Mesendoderm (in vitro differentiated cells): ENCODE measurements at regions not wholly inside any gene's neighbourhood (a gene's known extent, or its start where the extent isn't known, plus 50 kb on each side); places are given as distances from the start of the nearest gene placed in this dataset.

Experiments
- DNase-seq: peaks from one replicate; pipeline ENCODE4 v3.0.0; 2013
- H2AK5ac ChIP-seq: 2 replicates; pipeline ENCODE4 v1.6.1; 2013; ENCODE audit warnings: low read length, inconsistent platforms
- H2BK120ac ChIP-seq: 2 replicates; pipeline ENCODE4 v1.6.1; 2013; ENCODE audit warnings: low read depth, mild to moderate bottlenecking, low read length, moderate library complexity, mixed read lengths
- H2BK15ac ChIP-seq: replicated peaks from 2 replicates; pipeline ENCODE4 v1.6.1; 2013; ENCODE audit warnings: low read depth, mild to moderate bottlenecking, moderate library complexity
- H2BK5ac ChIP-seq: 2 replicates; pipeline ENCODE4 v1.6.1; 2013; ENCODE audit warnings: low read length, inconsistent platforms
- H3K18ac ChIP-seq: 2 replicates; pipeline ENCODE4 v1.6.1; 2013; ENCODE audit warnings: mild to moderate bottlenecking, low read length, mixed read lengths
- H3K23ac ChIP-seq: one replicate; pipeline ENCODE4 v1.6.1; 2013; ENCODE audit warnings: low read length
- H3K27ac ChIP-seq: 2 replicates; pipeline ENCODE4 v1.5.1; 2013; ENCODE audit warnings: low read depth, mild to moderate bottlenecking, inconsistent platforms, low read length, moderate library complexity
- H3K27me3 ChIP-seq: 2 replicates; pipeline ENCODE4 v1.6.1; 2013; ENCODE audit warnings: low read length, control low read depth, mild to moderate bottlenecking, inconsistent platforms; ENCODE audit not compliant: insufficient read depth, poor library complexity
- H3K36me3 ChIP-seq: 2 replicates; pipeline ENCODE4 v1.6.1; 2013; ENCODE audit warnings: low read length, inconsistent platforms; ENCODE audit not compliant: control insufficient read depth, insufficient read depth
- H3K4ac ChIP-seq: one replicate; pipeline ENCODE4 v1.6.1; 2013; ENCODE audit warnings: low read depth, mild to moderate bottlenecking, low read length, moderate library complexity
- H3K4me1 ChIP-seq: 2 replicates; pipeline ENCODE4 v1.6.1; 2013; ENCODE audit warnings: low read depth, low read length, inconsistent platforms; ENCODE audit not compliant: control insufficient read depth
- H3K4me2 ChIP-seq: 2 replicates; pipeline ENCODE4 v1.6.1; 2013; ENCODE audit warnings: low read length
- H3K4me3 ChIP-seq: 2 replicates; pipeline ENCODE4 v1.5.1; 2013; ENCODE audit warnings: mild to moderate bottlenecking, low read length
- H3K56ac ChIP-seq: one replicate; pipeline ENCODE4 v1.6.1; 2013; ENCODE audit warnings: low read length
- H3K79me1 ChIP-seq: 2 replicates; pipeline ENCODE4 v1.6.1; 2013; ENCODE audit warnings: low read length, inconsistent platforms
- H3K79me2 ChIP-seq: 2 replicates; pipeline ENCODE4 v1.6.1; 2013; ENCODE audit warnings: mild to moderate bottlenecking, low read length; ENCODE audit not compliant: control insufficient read depth, insufficient read depth
- H3K9ac ChIP-seq: 2 replicates; pipeline ENCODE4 v1.6.1; 2013; ENCODE audit warnings: low read length, inconsistent platforms
- H4K5ac ChIP-seq: one replicate; pipeline ENCODE4 v1.6.1; 2013; ENCODE audit warnings: low read length
- H4K8ac ChIP-seq: one replicate; pipeline ENCODE4 v1.6.1; 2013; ENCODE audit warnings: low read depth, mild to moderate bottlenecking, control low read depth, low read length, moderate library complexity
- WGBS: extraction: QIAGEN DNeasy Blood & Tissue Kit; methylation state at CpG from one replicate; pipeline ENCODE4 v1.1.7; 2013; ENCODE audit warnings: low lambda C conversion rate, missing lambda C conversion rate; ENCODE audit not compliant: insufficient coverage; ENCODE audit errors: extremely low coverage; 5-methylcytosine and 5-hydroxymethylcytosine counted together

DNA sequence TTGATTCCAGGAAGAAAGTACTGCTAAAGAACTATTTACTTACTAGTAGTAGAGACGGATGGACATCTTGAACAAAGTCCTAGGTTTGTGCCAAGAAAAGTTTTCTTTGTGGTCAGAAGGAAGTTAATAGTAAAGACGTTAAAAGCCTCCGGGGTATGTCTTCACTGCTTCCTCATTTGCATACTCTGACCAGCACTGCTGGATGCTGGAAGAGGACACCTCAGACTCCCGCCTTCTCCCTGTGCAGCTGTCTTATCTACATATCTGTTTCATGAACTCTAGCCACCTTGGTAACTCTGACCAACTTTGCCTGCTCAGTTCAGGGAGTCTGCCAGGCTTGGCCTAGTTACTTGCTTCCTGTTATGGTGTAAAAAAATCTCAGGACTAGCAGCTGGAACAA is 1109.1 kb upstream of the MIR17HG start:
- DNase-seq: peak; percentile 51
- no peak overlapping the region for H3K9ac ChIP-seq
- no peak overlapping the region for H3K23ac ChIP-seq
- H3K4me3 ChIP-seq: no peak overlapping the region
- WGBS: no CpG with 5 or more reads among the region's 4 CpGs
- no peak overlapping the region for H3K4ac ChIP-seq
- H3K4me1 ChIP-seq: no peaks in the 10 kb centered on the region
- no peak overlapping the region for H2BK5ac ChIP-seq
- H3K36me3 ChIP-seq: no peaks in the 10 kb centered on the region
- no peaks in the 10 kb centered on the region for H3K27me3 ChIP-seq
- peak overlapping the region; percentile 45 for H2BK120ac ChIP-seq
- no peak overlapping the region for H4K8ac ChIP-seq
- no peak overlapping the region for H3K27ac ChIP-seq
- no peaks in the 10 kb centered on the region for H3K79me1 ChIP-seq
- H2AK5ac ChIP-seq: no peak overlapping the region
- no peaks in the 10 kb centered on the region for H3K79me2 ChIP-seq
- no peak overlapping the region for H4K5ac ChIP-seq
- H2BK15ac ChIP-seq: no peak overlapping the region
- no peak overlapping the region for H3K4me2 ChIP-seq
- no peak overlapping the region for H3K18ac ChIP-seq
- no peak overlapping the region for H3K56ac ChIP-seq

DNA sequence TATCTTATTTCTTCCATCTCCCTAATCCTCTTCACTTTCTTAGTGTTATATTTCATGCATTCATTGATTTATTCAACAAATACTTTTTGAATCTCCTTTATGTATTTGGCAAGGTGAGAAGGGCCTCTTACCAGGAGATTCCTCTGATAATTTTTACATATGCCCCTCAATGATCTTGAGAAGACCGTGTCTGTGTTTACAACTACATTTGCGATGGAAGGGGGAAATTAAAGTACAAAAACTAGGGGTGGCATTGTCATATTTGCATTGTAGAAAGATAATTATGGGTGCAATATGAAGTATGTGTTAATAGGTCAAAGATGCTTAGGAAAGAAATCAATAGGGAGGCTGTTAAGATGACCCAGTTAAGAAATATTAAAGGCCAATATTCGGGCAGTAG is 1108.4 kb upstream of the MIR17HG start:
- no peak overlapping the region for H3K27ac ChIP-seq
- WGBS: no CpG with 5 or more reads among the region's 3 CpGs

DNA sequence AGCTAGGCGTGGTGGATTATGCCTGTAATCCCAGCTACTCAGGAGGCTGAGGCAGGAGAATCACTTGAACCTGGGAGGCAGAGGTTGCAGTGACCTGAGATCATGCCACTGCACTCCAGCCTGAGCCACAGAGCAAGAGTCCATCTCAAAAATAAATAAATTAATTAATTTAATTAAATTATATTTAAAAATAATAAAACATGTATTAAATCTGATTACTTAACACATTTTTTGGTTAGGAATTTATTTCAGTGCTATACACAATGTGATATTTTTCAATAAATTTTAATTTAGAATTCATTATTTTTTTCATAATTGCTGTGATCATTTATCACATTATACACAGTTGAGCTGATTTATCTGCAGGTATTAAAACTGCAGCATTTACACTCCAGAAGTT is 1101.5 kb upstream of the MIR17HG start:
- H2BK5ac ChIP-seq: no peak overlapping the region
- H3K4me1 ChIP-seq: no peaks in the 10 kb centered on the region
- no peaks in the 10 kb centered on the region for H3K27me3 ChIP-seq
- H3K4me2 ChIP-seq: no peak overlapping the region
- no peak overlapping the region for H3K56ac ChIP-seq
- H3K79me1 ChIP-seq: no peaks in the 10 kb centered on the region
- H2BK120ac ChIP-seq: no peak overlapping the region
- no peak overlapping the region for H2BK15ac ChIP-seq
- H4K8ac ChIP-seq: no peak overlapping the region
- H3K18ac ChIP-seq: no peak overlapping the region
- no peak overlapping the region for H3K4me3 ChIP-seq
- no peak overlapping the region for H4K5ac ChIP-seq
- H3K36me3 ChIP-seq: no peaks in the 10 kb centered on the region
- no peak overlapping the region for H3K4ac ChIP-seq
- H3K9ac ChIP-seq: no peak overlapping the region
- H3K79me2 ChIP-seq: no peaks in the 10 kb centered on the region
- no peak overlapping the region for H3K23ac ChIP-seq
- DNase-seq: no peak
- H3K27ac ChIP-seq: no peak overlapping the region
- H2AK5ac ChIP-seq: no peak overlapping the region
- no CpG with 5 or more reads among the region's 1 CpG for WGBS

More for the DNA sequence above, 1108.4 kb upstream of the MIR17HG start:
- Histone ChIP-seq H4K8ac (no peak overlapping the region), H4K5ac (no peak overlapping the region), H3K23ac (no peak overlapping the region), H3K79me1 (no peaks in the 10 kb centered on the region), H2BK5ac (no peak overlapping the region), H2BK120ac (no peak overlapping the region), H2AK5ac (no peak overlapping the region), H3K18ac (no peak overlapping the region), H3K9ac (no peak overlapping the region), H3K4me2 (no peak overlapping the region), H3K79me2 (no peaks in the 10 kb centered on the region), H2BK15ac (no peak overlapping the region), H3K56ac (no peak overlapping the region), H3K27me3 (no peaks in the 10 kb centered on the region), H3K4me1 (no peaks in the 10 kb centered on the region), H3K4ac (no peak overlapping the region), H3K4me3 (no peak overlapping the region), H3K36me3 (no peaks in the 10 kb centered on the region)
- DNase-seq: no peak

DNA sequence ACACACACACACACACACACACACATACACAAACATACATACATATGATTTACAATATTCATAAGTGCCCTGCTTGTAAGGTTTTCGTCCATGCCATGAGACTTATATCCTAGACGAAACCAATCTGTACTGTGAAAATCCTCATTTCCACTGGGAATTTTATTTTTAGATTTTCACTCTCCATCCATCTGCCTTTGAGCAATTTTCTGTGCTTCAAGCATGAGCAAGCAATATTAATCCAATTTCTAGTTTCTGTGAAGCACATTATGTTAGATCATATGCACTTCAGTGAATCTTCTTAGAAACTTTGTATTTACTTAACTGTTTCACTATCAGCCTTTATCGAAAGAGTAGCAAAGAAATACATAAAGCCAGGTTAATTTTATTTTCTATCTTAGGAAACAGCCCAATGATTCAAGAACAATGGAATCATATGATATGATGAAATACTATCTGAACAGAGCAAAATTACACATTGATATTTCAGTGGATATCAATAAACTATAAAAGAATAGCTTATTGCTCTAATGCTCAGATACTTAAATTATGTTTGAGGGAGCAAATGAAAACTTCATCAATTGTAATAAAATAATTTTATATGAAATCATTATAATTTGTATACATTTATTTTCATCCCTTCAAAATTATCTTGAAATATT is 1100.7 kb upstream of the MIR17HG start:
- H3K56ac ChIP-seq: no peak overlapping the region
- no peak overlapping the region for H3K4me2 ChIP-seq
- H3K36me3 ChIP-seq: no peaks in the 10 kb centered on the region
- H3K79me1 ChIP-seq: no peaks in the 10 kb centered on the region
- no peak overlapping the region for H2BK5ac ChIP-seq
- H4K5ac ChIP-seq: no peak overlapping the region
- H2BK120ac ChIP-seq: no peak overlapping the region
- no peak overlapping the region for H3K18ac ChIP-seq
- H2BK15ac ChIP-seq: no peak overlapping the region
- H3K9ac ChIP-seq: no peak overlapping the region
- no peak overlapping the region for H2AK5ac ChIP-seq
- no peaks in the 10 kb centered on the region for H3K79me2 ChIP-seq
- no peak overlapping the region for H3K4ac ChIP-seq
- DNase-seq: no peak
- no peak overlapping the region for H4K8ac ChIP-seq
- H3K23ac ChIP-seq: no peak overlapping the region
- no peaks in the 10 kb centered on the region for H3K4me1 ChIP-seq
- H3K27me3 ChIP-seq: no peaks in the 10 kb centered on the region
- H3K27ac ChIP-seq: no peak overlapping the region
- WGBS: no CpG with 5 or more reads among the region's 3 CpGs
- H3K4me3 ChIP-seq: no peak overlapping the region

DNA sequence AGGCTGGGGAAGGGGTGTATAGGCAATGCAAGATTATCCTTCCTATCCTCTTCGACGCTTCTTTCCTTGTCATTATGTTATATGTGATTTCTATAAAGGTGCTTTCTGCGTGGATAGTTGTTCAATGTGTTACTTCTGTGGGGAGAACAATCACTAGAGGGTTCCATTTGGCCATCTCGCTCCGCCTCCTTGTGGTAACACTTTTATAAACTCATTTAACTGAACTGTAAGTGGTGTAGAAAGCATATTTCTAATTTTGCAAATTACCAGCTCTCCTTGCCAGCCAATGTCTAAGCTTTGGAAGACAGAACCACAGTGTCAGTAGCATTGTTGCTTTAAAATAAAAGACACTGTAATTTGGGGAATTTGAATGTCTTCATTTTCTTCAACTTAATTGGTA is 1093.7 kb upstream of the MIR17HG start:
- no peaks in the 10 kb centered on the region for H3K36me3 ChIP-seq
- no peaks in the 10 kb centered on the region for H3K27me3 ChIP-seq
- H2BK15ac ChIP-seq: no peak overlapping the region
- no peak for DNase-seq
- H4K5ac ChIP-seq: no peak overlapping the region
- H3K4me1 ChIP-seq: no peaks in the 10 kb centered on the region
- H3K9ac ChIP-seq: no peak overlapping the region
- no peak overlapping the region for H2BK120ac ChIP-seq
- no peak overlapping the region for H3K4me2 ChIP-seq
- no peak overlapping the region for H3K23ac ChIP-seq
- H4K8ac ChIP-seq: no peak overlapping the region
- H3K27ac ChIP-seq: no peak overlapping the region
- H2BK5ac ChIP-seq: no peak overlapping the region
- H3K79me2 ChIP-seq: no peaks in the 10 kb centered on the region
- H3K79me1 ChIP-seq: no peaks in the 10 kb centered on the region
- WGBS: no CpG with 5 or more reads among the region's 5 CpGs
- H3K18ac ChIP-seq: no peak overlapping the region
- H3K4me3 ChIP-seq: no peak overlapping the region
- no peak overlapping the region for H3K4ac ChIP-seq
- H3K56ac ChIP-seq: no peak overlapping the region
- no peak overlapping the region for H2AK5ac ChIP-seq

DNA sequence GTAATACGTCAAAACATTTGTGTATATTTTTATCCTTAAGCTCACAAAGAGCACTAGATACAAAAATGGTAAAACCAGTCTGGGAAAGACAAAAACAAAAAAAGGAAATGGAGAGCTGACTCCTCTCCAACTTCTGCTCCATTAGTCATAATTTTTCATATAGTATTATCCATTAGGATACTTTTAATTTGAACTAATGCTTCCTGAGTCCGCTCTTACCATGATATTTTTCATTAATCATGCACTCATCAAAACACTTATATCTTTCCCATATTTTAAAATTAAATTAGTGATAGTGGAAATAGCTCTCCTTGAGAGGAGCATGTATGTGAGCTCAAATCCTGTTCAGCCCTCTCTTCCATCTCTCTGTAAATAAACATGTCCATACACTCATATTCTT is 1093.0 kb upstream of the MIR17HG start:
- Histone ChIP-seq H3K4me3 (no peak overlapping the region), H4K8ac (no peak overlapping the region), H3K56ac (no peak overlapping the region), H3K36me3 (no peaks in the 10 kb centered on the region), H3K79me2 (no peaks in the 10 kb centered on the region), H3K4me2 (no peak overlapping the region), H3K9ac (no peak overlapping the region), H3K27me3 (no peaks in the 10 kb centered on the region), H4K5ac (no peak overlapping the region), H3K23ac (no peak overlapping the region), H3K27ac (no peak overlapping the region), H3K4me1 (no peaks in the 10 kb centered on the region), H3K4ac (no peak overlapping the region), H3K79me1 (no peaks in the 10 kb centered on the region), H3K18ac (no peak overlapping the region), H2BK120ac (no peak overlapping the region), H2AK5ac (no peak overlapping the region), H2BK15ac (no peak overlapping the region), H2BK5ac (no peak overlapping the region)
- no peak for DNase-seq
- 100% methylated on average over 1 of the region's 2 CpGs for WGBS
